ENCODE measurements at regions not wholly inside any gene's neighbourhood (a gene's known extent, or its start where the extent isn't known, plus 50 kb on each side); places are given as distances from the start of the nearest gene placed in this dataset.

GRCh38 chr18:41315134-41315533 is 639.9 kb upstream of the PIK3C3 start:
- Mint-ChIP-seq H3K27ac (ENCODE audit: unreplicated experiment) (no peak overlapping the region), H3K27me3 (ENCODE audit: low read depth, unreplicated experiment) (no peaks in the 10 kb centered on the region), H3K4me3 (ENCODE audit: unreplicated experiment) (no peak overlapping the region), H3K4me1 (ENCODE audit: low read depth, unreplicated experiment) (no peaks in the 10 kb centered on the region), H3K9me3 (ENCODE audit: unreplicated experiment) (peaks cover 6% of the 10 kb centered on the region), H3K36me3 (ENCODE audit: low read depth, unreplicated experiment) (no peaks in the 10 kb centered on the region)
- no peak overlapping the region for H2AFZ ChIP-seq (ENCODE audit: low read depth, low read length)
- H3K27me3 ChIP-seq (ENCODE audit: insufficient read depth, low read length), result no peaks in the 10 kb centered on the region
- no peaks in the 10 kb centered on the region for H3K36me3 ChIP-seq (ENCODE audit: insufficient read depth, low read length)
- H3K4me3 ChIP-seq (ENCODE audit: insufficient read depth, low read depth, low read length), result no peak overlapping the region
- DNase-seq (ENCODE audit: low read depth), result no peak
- no peak overlapping the region for H3K4me2 ChIP-seq (ENCODE audit: low read length)
- no peak overlapping the region for H3K27ac ChIP-seq (ENCODE audit: low read depth, low read length)
- H3K9ac ChIP-seq (ENCODE audit: low read length), result no peak overlapping the region
- H4K20me1 ChIP-seq (ENCODE audit: insufficient read depth, low read length), result no peaks in the 10 kb centered on the region
- H3K79me2 ChIP-seq (ENCODE audit: insufficient read depth, low read length), result no peaks in the 10 kb centered on the region
- no peak for FAIRE-seq
- H3K4me1 ChIP-seq (ENCODE audit: insufficient read depth, low read length), result no peaks in the 10 kb centered on the region
- no peak for TF ChIP-seq EZH2 (IDR thresholded peaks at IDR 0.05; ENCODE audit: insufficient read depth, low read length)
- TF ChIP-seq CTCF (IDR thresholded peaks at IDR 0.05; ENCODE audit: insufficient read depth, low read depth, low read length), result no peak
- no peaks in the 10 kb centered on the region for H3K9me3 ChIP-seq (ENCODE audit: insufficient read depth, low read depth, low read length)

GRCh38 chr18:41311571-41312547 is 643.2 kb upstream of the PIK3C3 start:
- no peaks in the 10 kb centered on the region for H3K4me1 Mint-ChIP-seq (ENCODE audit: low read depth, unreplicated experiment)
- no peak overlapping the region for H3K9ac ChIP-seq (ENCODE audit: low read length)
- no peaks in the 10 kb centered on the region for H3K36me3 Mint-ChIP-seq (ENCODE audit: low read depth, unreplicated experiment)
- no peaks in the 10 kb centered on the region for H3K4me1 ChIP-seq (ENCODE audit: insufficient read depth, low read length)
- no peak overlapping the region for H3K27ac Mint-ChIP-seq (ENCODE audit: unreplicated experiment)
- no peak for FAIRE-seq
- H3K9me3 Mint-ChIP-seq (ENCODE audit: unreplicated experiment), result peaks cover 6% of the 10 kb centered on the region
- no peak overlapping the region for H3K27ac ChIP-seq (ENCODE audit: low read depth, low read length)
- no peak overlapping the region for H2AFZ ChIP-seq (ENCODE audit: low read depth, low read length)
- no peak for DNase-seq (ENCODE audit: low read depth)
- no peaks in the 10 kb centered on the region for H3K36me3 ChIP-seq (ENCODE audit: insufficient read depth, low read length)
- H4K20me1 ChIP-seq (ENCODE audit: insufficient read depth, low read length), result no peaks in the 10 kb centered on the region
- no peaks in the 10 kb centered on the region for H3K27me3 ChIP-seq (ENCODE audit: insufficient read depth, low read length)
- H3K79me2 ChIP-seq (ENCODE audit: insufficient read depth, low read length), result no peaks in the 10 kb centered on the region
- no peak overlapping the region for H3K4me2 ChIP-seq (ENCODE audit: low read length)
- no peaks in the 10 kb centered on the region for H3K9me3 ChIP-seq (ENCODE audit: insufficient read depth, low read depth, low read length)
- no peak overlapping the region for H3K4me3 ChIP-seq (ENCODE audit: insufficient read depth, low read depth, low read length)
- H3K27me3 Mint-ChIP-seq (ENCODE audit: low read depth, unreplicated experiment), result no peaks in the 10 kb centered on the region
- TF ChIP-seq CTCF (IDR thresholded peaks at IDR 0.05; ENCODE audit: insufficient read depth, low read depth, low read length) (no peak), EZH2 (IDR thresholded peaks at IDR 0.05; ENCODE audit: insufficient read depth, low read length) (no peak)
- H3K4me3 Mint-ChIP-seq (ENCODE audit: unreplicated experiment), result no peak overlapping the region

GRCh38 chr18:41297740-41298139 is 657.3 kb upstream of the PIK3C3 start:
- H3K9me3 ChIP-seq (ENCODE audit: insufficient read depth, low read depth, low read length), result no peaks in the 10 kb centered on the region

More at GRCh38 chr18:41297740-41298139, 657.3 kb upstream of the PIK3C3 start:
- no peak overlapping the region for H3K27ac ChIP-seq (ENCODE audit: low read depth, low read length)
- peaks cover 4% of the 10 kb centered on the region for H3K9me3 Mint-ChIP-seq (ENCODE audit: unreplicated experiment)
- H3K9ac ChIP-seq (ENCODE audit: low read length), result no peak overlapping the region
- H3K4me3 ChIP-seq (ENCODE audit: insufficient read depth, low read depth, low read length), result no peak overlapping the region
- no peaks in the 10 kb centered on the region for H3K27me3 Mint-ChIP-seq (ENCODE audit: low read depth, unreplicated experiment)
- no peaks in the 10 kb centered on the region for H3K4me1 ChIP-seq (ENCODE audit: insufficient read depth, low read length)
- no peak for DNase-seq (ENCODE audit: low read depth)
- TF ChIP-seq EZH2 (IDR thresholded peaks at IDR 0.05; ENCODE audit: insufficient read depth, low read length) (no peak), CTCF (IDR thresholded peaks at IDR 0.05; ENCODE audit: insufficient read depth, low read depth, low read length) (no peak)
- no peak for FAIRE-seq
- H3K4me1 Mint-ChIP-seq (ENCODE audit: low read depth, unreplicated experiment), result no peaks in the 10 kb centered on the region
- no peaks in the 10 kb centered on the region for H3K27me3 ChIP-seq (ENCODE audit: insufficient read depth, low read length)
- H3K27ac Mint-ChIP-seq (ENCODE audit: unreplicated experiment), result no peak overlapping the region
- H3K79me2 ChIP-seq (ENCODE audit: insufficient read depth, low read length), result no peaks in the 10 kb centered on the region
- no peak overlapping the region for H2AFZ ChIP-seq (ENCODE audit: low read depth, low read length)
- H4K20me1 ChIP-seq (ENCODE audit: insufficient read depth, low read length), result no peaks in the 10 kb centered on the region
- no peaks in the 10 kb centered on the region for H3K36me3 Mint-ChIP-seq (ENCODE audit: low read depth, unreplicated experiment)
- no peaks in the 10 kb centered on the region for H3K36me3 ChIP-seq (ENCODE audit: insufficient read depth, low read length)
- H3K4me2 ChIP-seq (ENCODE audit: low read length), result no peak overlapping the region
- H3K4me3 Mint-ChIP-seq (ENCODE audit: unreplicated experiment), result no peak overlapping the region
